ENCODE measurements at regions not wholly inside any gene's neighbourhood (a gene's known extent, or its start where the extent isn't known, plus 50 kb on each side); places are given as distances from the start of the nearest gene placed in this dataset.
"Not testable (repeated sequence)": the region's sequence is repeated elsewhere in the genome, so short reads cannot be mapped to it uniquely, and the experiment has no call there.

DNA sequence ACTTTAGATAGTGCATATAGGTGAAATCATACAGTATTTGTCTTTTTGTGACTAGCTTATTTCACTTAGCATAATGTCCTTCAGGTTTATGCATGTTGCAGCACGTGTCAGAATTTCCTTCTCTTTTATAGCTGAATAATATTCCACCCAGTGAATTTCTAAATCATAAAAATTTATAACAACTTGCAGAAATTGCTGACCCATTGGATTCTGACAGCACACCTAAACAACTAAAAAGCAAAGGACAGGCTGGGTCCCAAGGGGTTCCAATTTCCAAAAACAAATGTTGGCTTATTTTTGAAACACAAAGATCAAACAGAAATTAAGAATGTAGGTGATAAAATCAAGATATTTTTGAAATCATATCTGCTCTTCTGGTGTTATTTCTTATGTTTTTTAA, 86.5 kb upstream of the ACKR3 start:
- no peak overlapping the region for H3K4me3 Mint-ChIP-seq
- H3K36me3 Mint-ChIP-seq (ENCODE audit: low read depth), result peaks cover 39% of the 10 kb centered on the region
- TF ChIP-seq CTCF (IDR thresholded peaks at IDR 0.05; ENCODE audit: unreplicated experiment in 3 of 3), result no peak
- H3K27ac Mint-ChIP-seq, result no peak overlapping the region
- H3K4me1 Mint-ChIP-seq, result no peaks in the 10 kb centered on the region
- no peaks in the 10 kb centered on the region for H3K27me3 Mint-ChIP-seq (ENCODE audit: low read depth)
- peaks cover 25% of the 10 kb centered on the region for H3K9me3 Mint-ChIP-seq

DNA sequence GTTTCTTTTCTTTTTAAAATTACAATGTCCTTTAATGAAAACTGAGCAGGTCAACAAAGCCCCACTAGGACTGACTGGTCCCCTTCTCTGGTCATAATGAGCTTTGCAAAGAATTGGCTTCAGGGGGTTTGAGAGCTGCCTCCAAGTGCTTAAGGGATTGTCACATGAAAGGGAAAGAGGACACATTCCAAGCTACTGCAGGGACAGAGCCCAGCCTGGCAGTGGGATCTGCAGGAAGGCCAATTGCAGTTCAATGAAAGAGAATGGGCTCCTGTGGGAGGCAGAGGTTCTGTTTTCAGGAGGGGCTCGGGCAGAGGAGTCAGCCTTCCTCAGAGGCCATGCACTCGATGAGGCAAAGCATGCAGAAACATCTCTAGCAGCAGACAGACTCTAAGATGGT, 84.1 kb upstream of the ACKR3 start:
- Mint-ChIP-seq H3K9me3 (peaks cover 13% of the 10 kb centered on the region), H3K4me3 (no peak overlapping the region), H3K36me3 (ENCODE audit: low read depth) (peaks cover 26% of the 10 kb centered on the region), H3K27ac (no peak overlapping the region), H3K27me3 (ENCODE audit: low read depth) (no peaks in the 10 kb centered on the region), H3K4me1 (no peaks in the 10 kb centered on the region)
- TF ChIP-seq CTCF (IDR thresholded peaks at IDR 0.05; ENCODE audit: unreplicated experiment in 3 of 3), result no peak

- H3K27me3 Mint-ChIP-seq (ENCODE audit: low read depth); H3K4me1 Mint-ChIP-seq; H3K27ac Mint-ChIP-seq; H3K4me3 Mint-ChIP-seq; H3K9me3 Mint-ChIP-seq: not testable (repeated sequence)
- peaks cover 33% of the 10 kb centered on the region for H3K36me3 Mint-ChIP-seq (ENCODE audit: low read depth)
These were observed 80.5 kb upstream of the ACKR3 start for GRCh38 chr2:236489083-236489482.

DNA sequence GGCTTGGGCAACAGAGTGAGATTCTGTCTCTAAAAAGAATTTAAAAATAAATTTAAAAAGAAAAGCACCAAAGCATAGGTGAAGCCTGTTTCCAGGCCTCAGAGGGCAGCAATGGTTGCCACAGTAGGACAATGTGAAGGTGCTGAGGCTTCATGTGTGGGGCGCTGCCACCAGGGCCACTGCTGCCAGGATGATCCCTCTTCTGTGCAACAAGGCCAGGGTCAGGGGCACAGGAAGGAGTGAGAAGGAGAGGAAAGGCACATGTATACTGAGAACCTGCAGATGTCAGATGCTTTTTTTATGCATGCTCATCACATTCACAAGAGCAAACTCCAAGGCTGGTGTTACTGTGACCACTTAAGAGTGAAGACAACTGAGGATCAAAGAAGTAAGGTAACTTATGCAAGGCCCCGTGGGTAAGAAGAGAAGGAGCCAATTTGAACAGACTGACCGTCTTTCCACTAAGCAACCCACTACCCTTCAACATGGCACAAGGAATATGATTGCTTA, 79.7 kb upstream of the ACKR3 start:
- Mint-ChIP-seq H3K4me3 (no peak overlapping the region), H3K27me3 (ENCODE audit: low read depth) (no peaks in the 10 kb centered on the region), H3K9me3 (no peaks in the 10 kb centered on the region), H3K4me1 (no peaks in the 10 kb centered on the region), H3K36me3 (ENCODE audit: low read depth) (peaks cover 34% of the 10 kb centered on the region), H3K27ac (no peak overlapping the region)
- no peak for TF ChIP-seq CTCF (IDR thresholded peaks at IDR 0.05; ENCODE audit: unreplicated experiment in 3 of 3)

GRCh38 chr2:236496340-236496739, 73.3 kb upstream of the ACKR3 start:
- TF ChIP-seq CTCF (IDR thresholded peaks at IDR 0.05; ENCODE audit: unreplicated experiment in 3 of 3), result no peak
- H3K9me3 Mint-ChIP-seq, result no peaks in the 10 kb centered on the region
- H3K4me3 Mint-ChIP-seq, result no peak overlapping the region
- peaks cover 39% of the 10 kb centered on the region for H3K36me3 Mint-ChIP-seq (ENCODE audit: low read depth)
- peaks cover 9% of the 10 kb centered on the region for H3K27me3 Mint-ChIP-seq (ENCODE audit: low read depth)
- no peak overlapping the region for H3K27ac Mint-ChIP-seq
- no peaks in the 10 kb centered on the region for H3K4me1 Mint-ChIP-seq

- Mint-ChIP-seq H3K4me1 (no peaks in the 10 kb centered on the region), H3K27me3 (ENCODE audit: low read depth) (peaks cover 13% of the 10 kb centered on the region), H3K4me3 (no peak overlapping the region), H3K9me3 (no peaks in the 10 kb centered on the region), H3K36me3 (ENCODE audit: low read depth) (peaks cover 22% of the 10 kb centered on the region), H3K27ac (no peak overlapping the region)
- no peak for TF ChIP-seq CTCF (IDR thresholded peaks at IDR 0.05; ENCODE audit: unreplicated experiment in 3 of 3)
These were observed 71.3 kb upstream of the ACKR3 start for GRCh38 chr2:236498369-236498768.
